Ovary (tissue), 7 donors: ENCODE measurements at regions not wholly inside any gene's neighbourhood (a gene's known extent, or its start where the extent isn't known, plus 50 kb on each side); places are given as distances from the start of the nearest gene placed in this dataset.

ENCODE experiments used
- DNase-seq, 5 donors: peaks; one replicate each; pipeline ENCODE4 v3.0.0-alpha.2; 2019 to 2020
- H3K27ac ChIP-seq, 2 donors: fragments of 200-600 bp; one replicate each; pipeline versions ENCODE4 v1.5.1 to v1.8.0; 2019 to 2022
- H3K27me3 ChIP-seq: fragments of 200-600 bp; one replicate; pipeline ENCODE4 v1.8.0; 2022
- H3K36me3 ChIP-seq: fragments of 200-600 bp; sonication (generic); one replicate; pipeline ENCODE4 v1.5.1; 2019
- H3K4me1 ChIP-seq: one replicate; pipeline ENCODE4 v1.8.1; 2013; ENCODE audit warnings: mild to moderate bottlenecking, moderate library complexity; ENCODE audit not compliant: insufficient read depth
- H3K4me3 ChIP-seq: fragments of 200-600 bp; sonication (generic); one replicate; pipeline ENCODE4 v1.5.1; 2017
- H3K9me3 ChIP-seq, 2 donors: fragments of 200-600 bp in 1 of 2; sonication (generic) in 1 of 2; one replicate each; pipeline versions ENCODE4 v1.5.1 to v1.8.1; 2013 to 2019; ENCODE audit warnings: mild to moderate bottlenecking in 1 of 2, moderate library complexity in 1 of 2
- CTCF ChIP-seq, 3 donors: fragments of 450-650 bp in 2 of 3; fragments of 200-600 bp in 1 of 3; IDR thresholded peaks; one replicate each; pipeline versions ENCODE4 v1.5.1 to v1.8.0; 2016 to 2022; ENCODE audit warnings: antibody characterized with exemption in 3 of 3, mild to moderate bottlenecking in 1 of 3
- EP300 ChIP-seq: sonication (generic); formaldehyde crosslinking; IDR thresholded peaks from one replicate; pipeline ENCODE4 v1.6.1; 2017; ENCODE audit warnings: antibody characterized with exemption
- POLR2A ChIP-seq: fragments of 450-650 bp; IDR thresholded peaks from one replicate; pipeline ENCODE4 v1.6.1; 2017; ENCODE audit warnings: antibody characterized with exemption, mild to moderate bottlenecking, moderate library complexity
- WGBS, 3 donors: extraction: QIAGEN DNeasy Blood & Tissue Kit in 1 of 3; methylation state at CpG; one replicate each; pipeline versions ENCODE4 v1.1.5 to v1.1.7; 2013 to 2017; 5-methylcytosine and 5-hydroxymethylcytosine counted together
- intact Hi-C, 4 donors: fragments of 100-400 bp; cut with DNase I; formaldehyde crosslinking; loops; one replicate each; pipeline versions ENCODE4 v1.11.0 to v1.15.1; 2022 to 2023
- donor health status: DM: no; HTN: no; CAD: no; lungs with moderate emphysema.
- donor health status: DM: no; HTN: no; CAD: no.
- donor health status: Bipolar disorder and iron deficiency.
- donor health status: DM: no; HTN: no; CAD: no.
- donor health status: DM: yes; HTN: yes; CAD: no.

GRCh38 chr6:140572867-140573266 lies 1198.4 kb upstream of the CITED2 start:
- Histone ChIP-seq H3K27ac (peak overlapping the region in 1 of 2 donors; percentile 4), H3K4me3 (no peak overlapping the region), H3K36me3 (no peaks in the 10 kb centered on the region), H3K9me3 (no peaks in the 10 kb centered on the region), H3K27me3 (no peaks in the 10 kb centered on the region), H3K4me1 (peaks cover 3% of the 10 kb centered on the region)
- no peak for DNase-seq
- TF ChIP-seq POLR2A (no peak), CTCF (IDR thresholded peaks at IDR 0.05) (no peak), EP300 (no peak)
- intact Hi-C loops: no loop called here

- intact Hi-C loops: no loop called here
- no peak overlapping the region for H3K4me3 ChIP-seq
- H3K27ac ChIP-seq: peak overlapping the region in 1 of 2 donors; percentile 4
- no peaks in the 10 kb centered on the region for H3K9me3 ChIP-seq
- no peaks in the 10 kb centered on the region for H3K27me3 ChIP-seq
- peak in 1 of 5 donors; percentile 29 for DNase-seq
- H3K36me3 ChIP-seq: no peaks in the 10 kb centered on the region
- 14 to 25% (median 17%) methylated on average over 3 of the region's 3 CpGs for WGBS, 3 donors
- TF ChIP-seq POLR2A (no peak), CTCF (IDR thresholded peaks at IDR 0.05) (no peak), EP300 (no peak)
- peaks cover 3% of the 10 kb centered on the region for H3K4me1 ChIP-seq
Observed at GRCh38 chr6:140572129-140572528, 1197.7 kb upstream of the CITED2 start.

GRCh38 chr6:140571145-140571544 lies 1196.7 kb upstream of the CITED2 start:
- Histone ChIP-seq H3K27ac (no peak overlapping the region), H3K36me3 (no peaks in the 10 kb centered on the region), H3K4me1 (peaks cover 3% of the 10 kb centered on the region), H3K4me3 (no peak overlapping the region), H3K9me3 (no peaks in the 10 kb centered on the region), H3K27me3 (no peaks in the 10 kb centered on the region)
- DNase-seq: no peak
- intact Hi-C loops: no loop called here
- no peak for TF ChIP-seq POLR2A
- TF ChIP-seq EP300: no peak
- TF ChIP-seq CTCF (IDR thresholded peaks at IDR 0.05): no peak

- Histone ChIP-seq H3K27ac (no peak overlapping the region), H3K4me1 (no peaks in the 10 kb centered on the region), H3K27me3 (no peaks in the 10 kb centered on the region), H3K9me3 (no peaks in the 10 kb centered on the region), H3K4me3 (no peak overlapping the region), H3K36me3 (no peaks in the 10 kb centered on the region)
- DNase-seq: no peak
- intact Hi-C loops: no loop called here
- TF ChIP-seq POLR2A: no peak
- no peak for TF ChIP-seq EP300
- no peak for TF ChIP-seq CTCF (IDR thresholded peaks at IDR 0.05)
- 71 to 86% (median 75%) methylated on average over 2 of the region's 2 CpGs for WGBS, 3 donors
Observed at GRCh38 chr6:140567466-140567865, 1193.0 kb upstream of the CITED2 start.

GRCh38 chr6:140566781-140567277 lies 1192.4 kb upstream of the CITED2 start:
- Histone ChIP-seq H3K4me3 (no peak overlapping the region), H3K36me3 (no peaks in the 10 kb centered on the region), H3K27me3 (no peaks in the 10 kb centered on the region), H3K4me1 (no peaks in the 10 kb centered on the region), H3K9me3 (no peaks in the 10 kb centered on the region), H3K27ac (no peak overlapping the region)
- no peak for DNase-seq
- TF ChIP-seq EP300 (no peak), POLR2A (no peak), CTCF (IDR thresholded peaks at IDR 0.05) (no peak)
- 79 to 91% (median 80%) methylated on average over 1 of the region's 1 CpG for WGBS, 3 donors
- intact Hi-C loops: no loop called here
